Kidney glomerular epithelial cell (primary cell): ENCODE measurements at regions not wholly inside any gene's neighbourhood (a gene's known extent, or its start where the extent isn't known, plus 50 kb on each side); places are given as distances from the start of the nearest gene placed in this dataset.

Experiments
- DNase-seq: peaks from one replicate; lab custom pipeline; 2025; lab: John Stamatoyannopoulos, UW

- DNase-seq, result no peak
Measured at GRCh38 chr10:78772986-78773530, 295.7 kb upstream of the ZMIZ1 start.

DNA sequence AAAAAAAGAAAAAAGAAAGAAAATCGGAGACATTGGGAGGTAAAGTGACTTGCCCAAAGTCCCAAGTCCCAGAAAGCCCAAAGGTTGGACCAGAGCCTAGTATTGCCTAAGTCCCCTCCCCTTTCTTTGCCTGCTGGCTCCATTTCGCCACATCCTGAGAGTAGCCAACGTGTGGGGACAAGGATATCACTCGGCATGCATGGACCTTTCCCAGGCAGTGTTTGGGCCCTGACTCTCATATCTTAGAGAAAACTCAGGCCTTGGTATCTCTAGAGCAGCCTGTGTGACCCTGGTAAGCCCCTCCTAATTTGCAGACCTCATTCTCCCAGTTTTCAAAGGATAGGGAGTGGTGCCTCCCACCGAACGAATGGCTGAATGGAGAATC lies 294.2 kb upstream of the ZMIZ1 start:
- no peak for DNase-seq

DNA sequence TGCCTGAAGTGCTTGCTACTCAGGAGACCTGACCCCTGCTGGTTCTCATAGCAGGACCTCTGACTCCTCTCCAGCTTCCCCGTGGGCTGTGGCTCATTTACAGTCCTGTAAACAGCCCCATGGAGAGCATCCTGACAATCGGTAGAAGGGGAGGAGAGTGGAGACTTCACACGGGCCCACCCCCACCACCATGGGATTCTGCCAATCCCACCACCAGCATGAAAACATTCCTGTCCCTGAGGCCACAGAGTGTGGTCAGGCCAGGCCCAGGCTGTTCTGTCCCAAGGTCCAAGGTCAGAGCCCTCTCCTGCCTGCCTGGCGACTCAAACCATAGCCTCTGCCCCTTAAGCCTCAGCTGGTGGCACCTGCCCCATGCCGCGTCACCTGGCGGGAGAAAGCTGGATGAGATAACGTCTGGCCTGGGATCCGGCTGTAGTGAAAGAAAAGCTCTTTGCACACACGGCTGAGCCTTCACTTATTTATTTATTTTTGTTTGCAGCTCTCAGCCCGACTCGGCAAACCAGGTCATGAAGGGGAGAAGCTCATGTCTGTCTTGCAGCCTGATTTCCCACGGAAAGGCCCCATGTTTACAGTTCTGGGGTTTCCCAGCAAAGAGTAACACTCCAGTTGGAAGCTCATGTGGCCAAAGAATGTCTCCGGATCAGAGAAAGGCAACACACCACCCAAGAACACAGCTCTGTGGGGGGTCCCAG lies 293.6 kb upstream of the ZMIZ1 start:
- DNase-seq, result peak; percentile 57

DNA sequence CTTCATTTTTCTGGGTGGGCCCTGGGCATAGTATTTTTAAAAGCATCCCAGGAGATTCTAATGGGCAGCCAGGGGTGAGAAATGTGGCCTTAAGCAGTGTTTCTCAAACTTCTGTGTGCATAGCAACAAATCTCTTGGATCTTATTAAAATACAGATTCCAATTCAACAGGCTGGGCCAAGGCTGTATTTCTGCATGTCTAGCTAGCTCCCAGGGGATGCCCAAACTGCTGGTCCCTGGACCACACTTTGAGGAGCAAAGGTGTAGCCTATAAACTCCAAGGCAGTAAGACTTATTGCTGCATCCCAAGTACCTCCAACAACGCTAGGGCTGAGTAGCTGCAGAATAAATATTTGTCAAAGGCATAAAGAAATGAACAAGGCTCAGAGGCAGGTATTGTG lies 292.9 kb upstream of the ZMIZ1 start:
- no peak for DNase-seq

GRCh38 chr10:78776756-78777155 lies 292.0 kb upstream of the ZMIZ1 start:
- DNase-seq, result no peak

DNA sequence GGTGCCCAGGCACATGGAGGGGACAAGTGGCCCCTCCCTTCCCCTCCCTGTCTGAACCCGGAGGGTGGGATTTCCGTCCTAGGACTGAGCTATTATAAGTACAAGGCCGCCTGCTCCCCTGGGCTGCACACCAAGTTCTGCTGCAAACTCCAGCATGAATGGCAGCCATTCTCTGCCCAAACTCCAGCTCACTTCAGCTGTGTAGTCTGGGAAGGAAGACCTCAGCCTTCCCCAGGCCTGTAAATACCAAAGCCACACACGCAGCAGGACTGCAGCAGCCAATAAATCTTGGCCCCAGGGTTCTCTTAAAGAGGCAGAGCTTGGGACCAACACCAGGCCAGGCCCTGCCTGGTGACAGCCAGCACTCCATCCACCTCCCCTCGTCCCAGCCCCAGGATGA lies 291.3 kb upstream of the ZMIZ1 start:
- DNase-seq, result no peak

- no peak for DNase-seq
Measured at GRCh38 chr10:78777867-78778266, 290.9 kb upstream of the ZMIZ1 start.

DNA sequence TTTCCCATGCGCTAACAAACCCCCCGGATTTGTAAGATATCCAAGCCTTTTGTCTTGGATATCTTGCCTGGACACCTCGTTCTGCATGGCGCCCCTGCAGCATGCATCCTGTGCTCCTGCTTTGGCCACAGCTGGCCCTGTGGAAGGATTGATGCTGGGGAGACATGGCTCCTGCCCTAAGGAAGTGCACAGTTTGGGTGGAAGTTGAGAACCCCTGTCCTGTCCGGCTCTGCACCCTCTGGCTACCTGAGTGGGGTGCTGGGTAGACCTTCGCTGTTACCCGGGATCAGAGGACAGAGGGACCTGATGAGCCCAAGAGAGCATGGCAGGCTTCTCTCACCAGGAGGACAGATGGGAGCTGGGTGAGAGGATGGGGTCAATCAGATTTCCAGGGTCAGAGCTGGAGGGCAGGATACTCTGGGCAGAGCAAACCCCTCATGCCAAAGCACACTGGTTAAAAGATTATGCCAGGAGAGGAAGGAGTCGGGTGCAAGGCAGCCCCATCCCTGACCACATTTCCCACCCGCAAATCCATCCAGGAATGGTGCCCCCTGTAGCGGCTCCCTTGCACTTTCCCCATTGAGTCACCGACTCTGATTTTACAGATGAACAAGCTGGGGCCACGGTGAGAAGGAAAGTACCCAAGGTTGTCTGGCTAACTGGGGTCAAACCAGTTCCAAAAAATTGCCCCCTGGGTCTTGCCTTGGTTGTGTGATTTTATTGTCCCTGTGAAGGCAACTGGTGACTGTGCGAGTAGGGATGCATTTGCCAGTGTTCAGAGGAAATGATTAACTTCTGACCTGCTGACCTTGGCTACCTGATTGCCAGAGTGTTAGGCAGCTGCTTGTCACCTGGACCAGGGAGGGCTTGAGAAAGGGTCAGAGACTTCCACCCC lies 290.1 kb upstream of the ZMIZ1 start:
- peak; percentile 18 for DNase-seq

GRCh38 chr10:78779339-78779955 lies 289.3 kb upstream of the ZMIZ1 start:
- no peak for DNase-seq

DNA sequence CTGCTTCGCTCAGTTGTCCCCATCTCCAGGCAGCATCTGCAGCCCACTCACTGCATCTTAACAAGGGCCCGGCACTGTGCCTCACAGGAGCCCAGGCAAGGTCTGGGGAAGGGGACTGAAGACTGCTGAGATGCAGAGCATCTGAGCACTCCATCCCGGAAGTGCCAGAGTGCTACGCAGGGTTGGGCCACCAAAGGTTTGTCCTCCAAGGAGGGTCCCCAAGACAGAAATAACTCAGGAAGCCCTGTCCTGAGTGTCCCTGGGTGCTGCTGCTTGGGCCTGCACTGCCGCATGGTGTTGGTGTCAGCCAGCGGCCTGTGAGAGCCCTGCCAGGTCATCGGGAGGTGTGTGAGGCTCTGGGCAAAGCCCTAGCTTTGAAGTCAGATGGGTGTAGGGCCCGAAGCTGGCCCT lies 288.2 kb upstream of the ZMIZ1 start:
- no peak for DNase-seq

DNA sequence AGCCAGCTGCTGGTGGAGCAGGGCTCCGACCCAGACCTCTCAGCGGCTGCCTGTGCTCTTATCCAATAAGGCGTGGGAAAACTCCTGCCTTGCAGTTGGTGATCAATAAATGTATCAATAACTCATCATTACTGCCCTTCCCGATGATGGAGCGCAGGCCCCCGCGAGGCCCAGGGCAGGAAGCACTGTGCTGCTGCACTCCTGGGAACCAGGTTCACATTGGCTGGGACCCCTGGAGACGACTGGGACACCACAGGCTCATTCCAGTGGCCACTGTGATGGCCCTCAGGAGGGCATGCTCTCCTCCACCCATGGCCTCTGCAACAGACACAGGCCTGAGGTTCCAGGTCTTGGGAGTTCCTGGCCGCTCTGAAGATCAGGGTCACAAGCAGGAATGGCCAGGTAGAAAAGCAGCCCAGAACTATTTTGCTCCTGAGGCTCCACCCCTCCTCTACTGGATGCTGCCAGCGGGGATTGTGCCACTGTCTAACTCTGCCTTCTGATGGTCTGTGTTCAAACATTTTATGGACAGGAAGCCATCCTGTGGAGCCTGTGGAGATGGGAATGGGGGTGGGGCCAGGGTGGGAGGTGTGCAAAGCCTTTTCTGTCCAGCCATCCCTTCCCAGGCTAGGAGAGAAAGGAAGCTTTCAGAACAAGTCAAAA lies 287.4 kb upstream of the ZMIZ1 start:
- DNase-seq, result no peak

DNA sequence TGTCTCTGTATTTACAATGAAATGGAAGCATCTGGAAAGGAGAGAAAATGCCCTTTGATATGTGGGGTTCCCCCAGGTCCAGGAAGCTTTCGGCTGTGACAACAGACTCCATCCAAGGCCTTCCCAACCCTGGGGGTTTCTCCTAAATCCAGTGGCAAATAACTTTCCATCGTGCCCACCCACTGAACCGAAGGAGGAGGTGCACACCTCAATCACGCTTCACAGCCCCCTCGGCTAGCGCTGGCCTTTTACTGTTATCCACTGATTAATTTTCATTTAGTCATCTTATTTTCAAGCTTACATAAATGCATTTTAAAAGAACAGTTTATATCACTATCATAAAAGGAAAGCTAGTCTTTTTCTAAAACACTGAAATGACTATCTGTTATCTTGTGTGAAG lies 286.8 kb upstream of the ZMIZ1 start:
- DNase-seq, result no peak

DNA sequence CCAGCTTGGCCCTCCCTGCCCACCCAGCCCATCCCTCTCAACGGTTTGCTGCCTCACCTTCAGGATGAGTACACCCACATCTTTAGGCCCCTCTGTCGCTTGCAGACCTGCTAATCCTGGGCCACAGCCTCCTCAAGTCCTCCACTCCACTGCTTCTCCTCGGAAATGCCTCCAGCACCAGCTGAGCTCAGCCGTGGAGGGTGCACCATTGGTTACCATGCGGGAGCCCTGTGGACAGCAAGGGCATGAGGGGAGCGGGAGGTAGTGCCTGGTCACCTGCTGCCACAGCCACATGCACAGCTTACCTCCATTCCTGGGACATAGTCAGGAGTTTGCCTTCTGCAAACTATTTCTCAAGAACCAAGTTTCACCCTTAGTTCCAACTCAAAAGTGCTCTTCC lies 286.3 kb upstream of the ZMIZ1 start:
- DNase-seq, result no peak

- DNase-seq, result no peak
Measured at GRCh38 chr10:78783753-78784152, 285.0 kb upstream of the ZMIZ1 start.

DNA sequence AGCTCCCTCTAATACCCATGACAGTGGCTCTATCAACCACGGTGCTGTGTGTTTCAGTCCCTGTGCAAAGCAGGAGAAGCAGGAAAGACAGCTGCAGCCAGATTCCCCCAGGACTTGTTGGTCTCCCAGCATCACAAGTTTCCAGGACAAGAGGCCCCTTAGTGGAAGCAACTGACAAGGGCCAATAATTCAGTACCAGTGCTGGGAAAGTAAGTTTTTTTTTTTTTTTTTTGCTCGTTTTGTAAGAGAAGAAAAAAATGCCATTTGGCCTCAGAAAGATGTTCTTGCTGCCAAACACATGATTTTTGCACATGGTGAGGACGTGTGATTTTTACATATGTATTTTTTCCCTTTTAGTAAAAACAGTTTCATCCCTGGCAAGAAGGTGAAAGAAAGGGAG lies 284.2 kb upstream of the ZMIZ1 start:
- no peak for DNase-seq

DNA sequence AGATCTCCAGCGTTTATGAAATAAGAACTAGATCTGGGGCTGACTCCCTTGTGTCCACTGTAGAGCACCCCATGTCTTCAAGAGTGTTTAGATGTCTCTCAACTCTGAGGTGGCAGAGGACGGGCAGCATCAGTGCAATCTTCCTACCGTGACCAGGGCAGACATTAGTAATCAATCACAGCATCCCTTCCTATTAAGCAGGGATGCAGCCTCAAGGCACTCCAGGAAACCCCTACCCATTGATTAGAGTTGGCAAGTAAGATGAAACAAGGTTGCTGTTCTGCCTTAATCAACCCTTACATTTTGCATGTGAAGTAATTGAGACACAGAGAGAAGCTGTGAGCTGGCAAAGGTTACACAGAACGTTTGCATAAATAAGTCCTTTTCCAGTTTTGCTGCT lies 283.7 kb upstream of the ZMIZ1 start:
- DNase-seq, result no peak

GRCh38 chr10:78785991-78786390 lies 282.8 kb upstream of the ZMIZ1 start:
- no peak for DNase-seq

DNA sequence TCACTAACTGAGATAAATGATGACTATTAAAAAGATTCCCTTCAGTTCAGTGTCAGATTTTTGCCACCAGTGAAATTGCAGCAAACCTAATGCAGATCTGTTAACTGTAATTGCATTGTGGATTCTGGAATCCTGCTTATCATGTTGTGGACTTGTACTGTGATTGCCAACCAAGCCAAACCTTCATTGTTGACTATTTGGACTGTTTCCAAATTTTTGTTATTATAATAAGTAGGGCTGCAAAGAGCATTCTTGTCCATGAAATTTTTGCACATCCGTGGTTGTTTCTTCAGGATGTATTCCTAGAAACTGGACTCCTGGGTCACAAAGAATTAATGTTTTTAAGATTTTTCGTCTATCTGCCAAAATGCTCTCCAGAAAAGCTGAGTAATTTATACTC lies 281.6 kb upstream of the ZMIZ1 start:
- DNase-seq, result no peak

GRCh38 chr10:78794736-78795455 lies 273.9 kb upstream of the ZMIZ1 start:
- DNase-seq, result no peak

DNA sequence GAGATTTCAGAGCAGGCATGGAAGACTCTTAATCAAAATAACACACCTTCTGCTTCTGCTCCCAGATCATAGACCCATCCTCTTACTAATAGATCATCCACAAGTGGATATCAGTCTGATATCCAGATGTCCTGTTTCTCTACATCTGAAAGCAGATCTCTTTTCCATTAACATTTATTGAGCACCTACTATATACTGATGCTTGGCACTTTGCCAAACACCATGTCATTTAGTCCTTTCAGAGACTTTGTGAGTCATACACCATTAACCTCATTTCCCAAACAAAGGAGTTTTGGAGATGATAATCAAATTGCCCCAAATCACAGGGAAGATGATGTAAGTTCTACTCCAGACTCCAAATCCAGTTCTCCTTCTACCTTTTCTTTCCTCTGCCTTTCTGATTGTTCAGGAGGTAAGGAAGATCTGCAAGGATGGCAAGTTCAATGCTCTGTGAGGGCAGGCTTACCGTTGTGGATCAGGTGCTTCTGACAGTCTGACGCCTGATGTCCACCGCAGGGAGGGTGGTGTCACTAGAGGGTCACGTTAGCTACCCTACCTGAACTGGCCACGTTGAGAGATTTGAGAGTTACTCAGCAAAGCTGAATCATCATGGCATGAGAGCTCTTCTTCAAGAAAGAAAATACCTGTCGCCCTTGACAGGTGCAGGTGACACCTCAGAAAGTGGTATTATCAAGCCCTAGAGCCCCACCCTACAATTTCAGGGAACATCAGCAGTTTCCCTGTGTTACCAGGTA lies 269.6 kb upstream of the ZMIZ1 start:
- DNase-seq, result no peak

DNA sequence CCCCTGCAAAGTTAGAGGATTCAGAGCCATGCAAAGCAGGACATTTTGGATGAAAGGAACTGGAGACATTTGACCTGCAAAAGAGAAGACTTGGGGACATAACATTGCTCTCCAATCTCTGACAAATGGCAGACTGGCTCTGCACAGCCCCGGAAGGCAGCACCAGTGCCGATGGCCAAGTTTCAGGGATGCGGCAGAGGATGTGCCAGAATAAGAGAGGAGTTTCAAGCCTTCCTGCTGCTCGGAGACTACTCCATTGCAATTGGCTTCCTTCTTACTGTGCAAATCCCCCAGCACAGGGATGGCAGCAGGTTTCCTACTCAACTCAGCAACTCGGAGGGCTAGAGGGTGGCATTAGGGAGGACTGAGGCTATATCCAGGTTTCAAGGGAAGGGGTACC lies 268.8 kb upstream of the ZMIZ1 start:
- DNase-seq, result no peak
